T47D (cell line): ENCODE measurements at regions not wholly inside any gene's neighbourhood (a gene's known extent, or its start where the extent isn't known, plus 50 kb on each side); places are given as distances from the start of the nearest gene placed in this dataset.

Experiments
- DNase-seq, 2 experiments: peaks; one replicate each; pipeline versions ENCODE4 v3.0.0 to v3.0.0-alpha.2; 2011 to 2012; ENCODE audit warnings: low read depth in 1 of 2, low spot score in 1 of 2
- JUND ChIP-seq: IDR thresholded peaks from 2 replicates; pipeline ENCODE4 v1.6.1; 2012; ENCODE audit warnings: low read depth
- in situ Hi-C: cut with HindIII; loops from 2 replicates; pipeline ENCODE4 v1.10.0; 2016; ENCODE audit warnings: low sequenced_read_pairs, low pct_unique_long_range_greater_than_20kb

DNA sequence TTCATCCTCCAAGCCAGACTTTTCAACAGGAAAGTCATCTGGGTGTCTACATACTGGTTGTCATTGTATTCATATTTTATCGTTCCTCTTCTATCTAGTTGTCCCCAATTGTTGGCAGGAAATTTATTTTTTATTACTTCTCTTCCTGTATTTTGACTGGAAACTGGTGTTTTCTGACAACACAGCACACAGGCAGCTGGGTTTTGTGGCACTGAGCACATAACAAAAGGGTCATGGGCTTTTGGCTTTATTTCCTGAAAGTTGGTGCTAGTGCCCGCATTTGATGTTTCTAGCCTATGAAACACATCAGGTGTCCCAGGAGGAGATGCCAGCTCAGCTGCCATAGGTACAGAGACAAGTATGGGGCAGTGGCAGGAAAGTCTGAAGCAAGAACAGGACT lies 126.4 kb downstream of the TMEM17 start:
- no peak for TF ChIP-seq JUND
- in situ Hi-C loops, result no loop called here
- no peak for DNase-seq

GRCh38 chr2:62375113-62375420 lies 130.9 kb downstream of the TMEM17 start:
- in situ Hi-C loops, result no loop called here
- no peak for DNase-seq
- no peak for TF ChIP-seq JUND

GRCh38 chr2:62374301-62375112 lies 131.5 kb downstream of the TMEM17 start:
- no peak for TF ChIP-seq JUND
- in situ Hi-C loops, result no loop called here
- DNase-seq, result no peak

DNA sequence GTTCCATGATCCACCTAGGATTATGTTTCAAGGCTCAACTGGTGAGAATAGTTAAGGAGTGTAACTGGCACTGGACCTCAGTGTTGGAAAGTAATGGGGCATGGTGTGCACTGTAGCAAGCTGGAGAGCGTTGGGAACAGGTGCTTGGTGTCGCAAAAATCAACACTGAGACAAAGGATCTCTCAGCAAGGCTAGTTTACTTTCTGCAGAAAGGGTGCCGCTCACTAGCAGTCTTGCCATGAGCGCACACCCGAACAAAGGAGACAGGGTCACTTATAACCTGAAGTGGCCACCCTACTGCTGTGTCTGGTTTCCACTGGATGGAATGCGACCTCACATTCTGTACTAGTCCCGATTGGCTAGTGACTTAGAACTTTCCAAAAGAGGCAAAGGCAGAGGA lies 133.2 kb downstream of the TMEM17 start:
- DNase-seq, result no peak
- in situ Hi-C loops, result no loop called here

GRCh38 chr2:62370321-62371250 lies 135.4 kb downstream of the TMEM17 start:
- no peak for TF ChIP-seq JUND
- in situ Hi-C loops, result no loop called here
- DNase-seq, result no peak

More for the DNA sequence above, 133.2 kb downstream of the TMEM17 start:
- no peak for TF ChIP-seq JUND

GRCh38 chr2:62369541-62370202 lies 136.3 kb downstream of the TMEM17 start:
- in situ Hi-C loops, result no loop called here
- TF ChIP-seq JUND, result no peak
- no peak for DNase-seq

DNA sequence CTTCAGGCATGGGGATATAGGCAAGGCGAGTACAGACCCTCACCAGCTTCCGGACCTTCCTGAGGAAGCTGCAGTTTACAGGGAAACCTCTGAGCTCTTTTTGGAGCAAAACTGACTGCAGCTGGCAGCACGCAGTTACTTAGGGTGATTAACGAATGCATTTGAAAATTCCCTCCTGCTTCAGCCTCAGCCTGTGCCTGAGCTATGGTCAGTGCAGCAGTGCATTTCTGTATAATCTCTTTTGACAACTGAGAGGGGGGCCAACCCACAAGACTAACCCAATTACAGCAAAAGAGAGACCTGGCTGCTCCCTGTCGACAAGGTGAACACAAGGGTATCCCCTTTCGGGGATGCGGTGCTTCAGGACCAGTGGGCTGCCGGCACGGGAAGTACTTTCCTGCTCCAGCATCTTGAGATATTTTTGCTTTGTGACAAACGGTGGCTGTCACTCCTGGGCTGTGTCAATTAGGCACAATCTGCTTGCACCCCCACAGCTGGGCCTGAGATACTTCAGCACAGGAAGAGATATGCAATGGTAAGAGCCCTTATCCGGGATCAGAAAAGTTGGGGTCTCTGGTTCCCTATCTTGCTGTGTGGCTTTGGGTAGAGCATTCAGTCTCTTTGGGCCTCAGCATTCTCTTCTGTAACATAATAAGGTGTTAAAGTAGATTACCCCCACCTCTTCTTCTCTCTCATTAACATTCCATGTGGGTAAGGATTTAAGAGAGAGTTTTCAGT lies 141.0 kb downstream of the TMEM17 start:
- no peak for DNase-seq
- in situ Hi-C loops, result no loop called here
- no peak for TF ChIP-seq JUND

GRCh38 chr2:62363166-62363565 lies 142.8 kb downstream of the TMEM17 start:
- in situ Hi-C loops, result no loop called here
- DNase-seq, result no peak
- TF ChIP-seq JUND, result no peak

DNA sequence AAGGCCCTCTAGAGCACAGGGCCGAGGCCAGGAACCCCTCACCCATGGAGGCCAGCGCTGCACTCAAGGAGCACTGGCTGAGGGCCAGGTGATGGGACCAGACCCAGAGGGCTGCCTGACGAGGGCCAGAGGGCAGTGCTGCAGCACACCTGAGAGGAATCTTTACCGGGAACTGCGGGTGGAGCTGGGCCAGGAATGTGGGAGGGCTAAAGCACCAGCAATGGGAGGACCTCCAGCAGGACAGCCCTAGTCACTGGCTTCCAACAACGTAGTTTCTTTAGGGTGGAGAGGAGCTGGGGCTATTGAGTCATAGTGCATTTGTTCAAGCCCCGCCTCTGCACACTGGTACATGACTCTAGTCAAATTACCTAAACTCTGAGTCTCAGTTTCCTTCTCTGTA lies 143.4 kb downstream of the TMEM17 start:
- no peak for DNase-seq
- TF ChIP-seq JUND, result no peak
- in situ Hi-C loops, result no loop called here

- no peak for DNase-seq
- no peak for TF ChIP-seq JUND
- in situ Hi-C loops, result no loop called here
These were observed 144.0 kb downstream of the TMEM17 start for GRCh38 chr2:62361964-62362363.

- no peak for TF ChIP-seq JUND
- DNase-seq, result no peak
- in situ Hi-C loops, result no loop called here
These were observed 151.0 kb downstream of the TMEM17 start for GRCh38 chr2:62354771-62355561.

GRCh38 chr2:62352031-62352430 lies 154.0 kb downstream of the TMEM17 start:
- no peak for DNase-seq
- no peak for TF ChIP-seq JUND
- in situ Hi-C loops, result no loop called here
